Heart left ventricle (tissue), 13 donors: ENCODE measurements at regions not wholly inside any gene's neighbourhood (a gene's known extent, or its start where the extent isn't known, plus 50 kb on each side); places are given as distances from the start of the nearest gene placed in this dataset.

ENCODE experiments used
- CTCF ChIP-seq, 12 donors: fragments of 200-600 bp; sonication (generic) in 4 of 12; IDR thresholded peaks; one replicate each; pipeline versions ENCODE4 v1.5.0 to v1.8.0; 2018 to 2022; ENCODE audit warnings: antibody characterized with exemption in 12 of 12, mild to moderate bottlenecking in 5 of 12
- POLR2A ChIP-seq, 2 donors: fragments of 450-650 bp; IDR thresholded peaks; one replicate each; pipeline ENCODE4 v1.6.1; 2017; ENCODE audit warnings: antibody characterized with exemption in 2 of 2, mild to moderate bottlenecking in 2 of 2, moderate library complexity in 2 of 2
- donor health status: ischemic (EF 13 %, LVEDD 7.1; RV severe dilation, severe dysfunction).
- donor health status: DM: no; HTN: yes; CAD: no.
- donor health status: DM: no; HTN: no; CAD: no.
- donor health status: ischemic (EF 25% LVEDD 6.9; RV normal size, moderate dysfunction).
- donor health status: ischemic (EF 25% LVEDD 5.7; RV mildly dilated, moderate dysfunction).
- donor health status: ischemic (EF 35%, LVEDD 5.7; RV mildly dilated, moderate dysfunction).
- donor health status: nonischemic (EF 11% LVEDD 7.7; RV severe dilation, severe dysfunction).
- donor health status: DM: yes; HTN: yes; CAD: no.
- donor health status: PGD.
- donor health status: ischemic (EF 29% LVEDD 5.4; RV normal size, mild dysfunction).
- donor health status: nonischemic (EF 23%, LVEDD 6.1; RV moderate dilation, normal function).

- TF ChIP-seq CTCF (IDR thresholded peaks at IDR 0.05) (no peak), POLR2A (IDR thresholded peaks at IDR 0.05) (no peak)
Measured at GRCh38 chr5:162334944-162335343, 267.4 kb downstream of the GABRG2 start.
